Karpas-422 (cell line): ENCODE measurements at regions not wholly inside any gene's neighbourhood (a gene's known extent, or its start where the extent isn't known, plus 50 kb on each side); places are given as distances from the start of the nearest gene placed in this dataset.
"Not testable (repeated sequence)": the region's sequence is repeated elsewhere in the genome, so short reads cannot be mapped to it uniquely, and the experiment has no call there.

Experiments used
- DNase-seq: peaks from one replicate; pipeline ENCODE4 v3.0.0-alpha.2; 2015
- H2AFZ ChIP-seq: fragments of 200-600 bp; sonication (generic); 2 replicates; pipeline ENCODE4 v1.6.1; 2014; ENCODE audit warnings: antibody characterized with exemption, low read length, mixed read lengths
- H3K27ac ChIP-seq: fragments of 200-600 bp; sonication (generic); 2 replicates; pipeline ENCODE4 v1.5.1; 2014; ENCODE audit warnings: mild to moderate bottlenecking, low read length, moderate library complexity
- H3K27me3 ChIP-seq: fragments of 200-600 bp; sonication (generic); 2 replicates; pipeline ENCODE4 v1.6.1; 2014; ENCODE audit warnings: low read length, mixed read lengths
- H3K36me3 ChIP-seq: fragments of 200-600 bp; sonication (generic); 2 replicates; pipeline ENCODE4 v1.6.1; 2014; ENCODE audit warnings: low read length, mixed read lengths; ENCODE audit not compliant: insufficient read depth
- H3K4me1 ChIP-seq: fragments of 200-600 bp; sonication (generic); 2 replicates; pipeline ENCODE4 v1.6.1; 2014; ENCODE audit warnings: mild to moderate bottlenecking, low read length, mixed read lengths
- H3K4me2 ChIP-seq: fragments of 200-600 bp; sonication (generic); 2 replicates; pipeline ENCODE4 v1.6.1; 2014; ENCODE audit warnings: low read length, low read depth, mild to moderate bottlenecking; ENCODE audit not compliant: poor library complexity, severe bottlenecking
- H3K4me3 ChIP-seq: fragments of 200-600 bp; sonication (generic); 2 replicates; pipeline ENCODE4 v1.5.1; 2014; ENCODE audit warnings: mild to moderate bottlenecking, antibody characterized with exemption, low read length, mixed read lengths
- H3K79me2 ChIP-seq: fragments of 200-600 bp; sonication (generic); 2 replicates; pipeline ENCODE4 v1.6.1; 2014; ENCODE audit warnings: mild to moderate bottlenecking, low read length, mixed read lengths
- H3K9ac ChIP-seq: fragments of 200-600 bp; sonication (generic); 2 replicates; pipeline ENCODE4 v1.6.0; 2014; ENCODE audit warnings: low read length
- H3K9me2 ChIP-seq: fragments of 200-600 bp; sonication (generic), shearing (Covaris generic); replicated peaks from 2 replicates; pipeline ENCODE4 v1.6.0; 2014; ENCODE audit warnings: mild to moderate bottlenecking, low read length, moderate library complexity; ENCODE audit not compliant: insufficient read depth
- H3K9me3 ChIP-seq: fragments of 300-700, 200-600 bp; sonication (generic); 2 replicates; pipeline ENCODE4 v1.6.1; 2014; ENCODE audit warnings: low read length, mixed read lengths
- H4K20me1 ChIP-seq: fragments of 200-600 bp; sonication (generic); 2 replicates; pipeline ENCODE4 v1.6.1; 2014; ENCODE audit warnings: mild to moderate bottlenecking, antibody characterized with exemption, low read length, low read depth; ENCODE audit not compliant: insufficient read depth

DNA sequence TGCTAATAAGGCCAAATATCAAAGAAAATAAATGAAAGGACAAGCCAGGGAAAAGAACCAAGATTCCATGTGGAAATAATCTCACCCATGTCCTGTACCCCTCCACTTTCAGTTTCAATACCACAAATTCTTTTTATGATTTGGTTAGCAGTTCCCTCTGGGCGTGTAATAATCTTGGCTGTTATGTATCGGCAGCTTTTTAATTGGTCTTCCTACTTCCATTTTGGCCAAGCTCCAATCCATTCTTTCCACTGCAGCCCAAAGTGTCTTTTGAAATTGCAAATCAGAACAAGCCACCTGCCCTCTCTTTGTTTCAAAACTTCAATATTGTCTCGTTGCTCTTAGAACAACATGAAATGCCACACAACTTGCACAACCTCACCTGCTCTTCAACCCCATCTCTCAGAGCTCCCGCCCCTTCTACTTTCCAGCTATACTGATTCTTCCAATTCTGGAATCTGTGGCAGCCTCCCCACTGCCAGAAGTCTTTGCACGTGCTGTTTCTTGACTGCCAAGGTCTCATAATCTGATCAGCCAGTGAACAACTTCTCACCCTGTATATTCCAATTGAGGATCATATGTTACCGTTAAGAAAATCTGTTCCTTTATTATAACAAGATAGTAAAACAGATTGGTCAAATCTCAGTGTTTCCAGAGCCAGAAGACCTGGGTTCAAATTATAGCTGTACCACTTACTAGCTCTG is 354.5 kb downstream of the CBLN4 start:
- Histone ChIP-seq H3K9me2 (no peaks in the 10 kb centered on the region), H3K27me3 (no peaks in the 10 kb centered on the region), H3K27ac (no peak overlapping the region), H4K20me1 (no peaks in the 10 kb centered on the region), H3K4me3 (no peak overlapping the region), H3K9ac (no peak overlapping the region), H3K36me3 (no peaks in the 10 kb centered on the region), H3K9me3 (peaks cover 41% of the 10 kb centered on the region), H3K4me1 (no peaks in the 10 kb centered on the region), H2AFZ (no peak overlapping the region), H3K79me2 (no peaks in the 10 kb centered on the region), H3K4me2 (no peak overlapping the region)
- DNase-seq = no peak

DNA sequence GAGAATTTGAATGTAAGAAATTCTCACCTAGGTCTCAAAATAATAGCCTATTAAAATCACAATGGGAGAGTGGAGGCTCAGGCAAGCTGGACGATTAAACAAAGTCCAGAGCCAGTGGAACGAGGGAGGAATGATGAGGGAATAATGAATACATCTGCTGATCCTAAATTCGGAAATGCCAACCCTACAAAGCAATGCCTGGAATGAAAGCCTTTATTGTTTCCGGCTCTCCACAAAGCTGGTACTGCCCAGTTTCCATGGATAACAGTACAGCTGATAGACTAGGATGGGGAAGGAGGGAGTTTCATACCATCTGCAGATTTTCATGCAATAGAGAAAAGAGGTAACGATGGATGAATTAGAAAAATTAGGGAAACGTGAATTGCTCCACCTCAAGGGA is 356.1 kb downstream of the CBLN4 start:
- H3K4me2 ChIP-seq = no peak overlapping the region
- no peaks in the 10 kb centered on the region for H3K9me2 ChIP-seq
- H4K20me1 ChIP-seq = no peaks in the 10 kb centered on the region
- H3K4me3 ChIP-seq = no peak overlapping the region
- no peaks in the 10 kb centered on the region for H3K27me3 ChIP-seq
- no peaks in the 10 kb centered on the region for H3K4me1 ChIP-seq
- no peak overlapping the region for H3K9ac ChIP-seq
- H2AFZ ChIP-seq = no peak overlapping the region
- no peaks in the 10 kb centered on the region for H3K79me2 ChIP-seq
- DNase-seq = no peak
- peaks cover 34% of the 10 kb centered on the region for H3K9me3 ChIP-seq
- H3K27ac ChIP-seq = no peak overlapping the region
- no peaks in the 10 kb centered on the region for H3K36me3 ChIP-seq

- Histone ChIP-seq H3K4me3 (no peak overlapping the region), H3K27ac (no peak overlapping the region), H2AFZ (no peak overlapping the region), H3K4me1 (no peaks in the 10 kb centered on the region), H3K9me2 (no peaks in the 10 kb centered on the region), H3K79me2 (no peaks in the 10 kb centered on the region), H3K4me2 (no peak overlapping the region), H3K9ac (no peak overlapping the region), H4K20me1 (no peaks in the 10 kb centered on the region), H3K36me3 (no peaks in the 10 kb centered on the region), H3K9me3 (peaks cover 23% of the 10 kb centered on the region), H3K27me3 (no peaks in the 10 kb centered on the region)
- no peak for DNase-seq
These were observed 358.5 kb downstream of the CBLN4 start for GRCh38 chr20:55646851-55647250.

GRCh38 chr20:55641497-55641896 is 363.8 kb downstream of the CBLN4 start:
- H3K9me2 ChIP-seq = no peaks in the 10 kb centered on the region
- peaks cover 6% of the 10 kb centered on the region for H3K9me3 ChIP-seq
- H3K27me3 ChIP-seq = no peaks in the 10 kb centered on the region
- no peak overlapping the region for H3K4me3 ChIP-seq
- DNase-seq = no peak
- H3K4me1 ChIP-seq = no peaks in the 10 kb centered on the region
- no peaks in the 10 kb centered on the region for H3K79me2 ChIP-seq
- H3K9ac ChIP-seq = no peak overlapping the region
- no peak overlapping the region for H3K27ac ChIP-seq
- H3K4me2 ChIP-seq = no peak overlapping the region
- no peaks in the 10 kb centered on the region for H4K20me1 ChIP-seq
- H2AFZ ChIP-seq = no peak overlapping the region
- H3K36me3 ChIP-seq = no peaks in the 10 kb centered on the region

- Histone ChIP-seq H3K4me1 (no peaks in the 10 kb centered on the region), H3K9me3 (peaks cover 20% of the 10 kb centered on the region), H4K20me1 (no peaks in the 10 kb centered on the region), H2AFZ (no peak overlapping the region), H3K9me2 (no peaks in the 10 kb centered on the region), H3K36me3 (no peaks in the 10 kb centered on the region), H3K79me2 (no peaks in the 10 kb centered on the region), H3K27ac (no peak overlapping the region), H3K9ac (no peak overlapping the region), H3K27me3 (no peaks in the 10 kb centered on the region), H3K4me3 (no peak overlapping the region), H3K4me2 (no peak overlapping the region)
- DNase-seq = no peak
These were observed 369.4 kb downstream of the CBLN4 start for GRCh38 chr20:55635870-55636269.

- H3K4me3 ChIP-seq = no peak overlapping the region
- H3K36me3 ChIP-seq = no peaks in the 10 kb centered on the region
- H3K27ac ChIP-seq = no peak overlapping the region
- H3K4me1 ChIP-seq = no peaks in the 10 kb centered on the region
- H2AFZ ChIP-seq = no peak overlapping the region
- H3K27me3 ChIP-seq = no peaks in the 10 kb centered on the region
- no peaks in the 10 kb centered on the region for H4K20me1 ChIP-seq
- H3K9me2 ChIP-seq = no peaks in the 10 kb centered on the region
- no peak overlapping the region for H3K4me2 ChIP-seq
- H3K9ac ChIP-seq = no peak overlapping the region
- H3K9me3 ChIP-seq = peaks cover 26% of the 10 kb centered on the region
- H3K79me2 ChIP-seq = no peaks in the 10 kb centered on the region
- DNase-seq = no peak
These were observed 372.7 kb downstream of the CBLN4 start for GRCh38 chr20:55632592-55632991.

DNA sequence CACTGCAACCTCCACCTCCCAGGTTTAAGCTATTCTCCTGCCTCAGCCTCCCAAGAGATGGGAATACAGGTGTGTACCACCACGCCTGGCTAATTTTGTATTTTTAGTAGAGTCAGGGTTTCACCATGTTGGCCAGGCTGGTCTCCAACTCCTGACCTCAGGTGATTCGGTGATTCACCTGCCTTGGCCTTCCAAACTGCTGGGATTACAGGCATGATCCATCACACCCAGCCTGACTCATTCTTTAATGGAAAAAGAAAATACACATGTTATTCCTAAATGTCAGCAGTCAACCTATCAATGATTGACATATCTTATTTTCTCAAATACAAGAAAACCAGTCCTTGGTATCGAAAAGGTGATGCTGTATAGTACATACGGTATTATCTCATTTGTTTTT is 376.2 kb downstream of the CBLN4 start:
- H3K27me3 ChIP-seq, H3K27ac ChIP-seq, H3K4me3 ChIP-seq, H3K9ac ChIP-seq, H4K20me1 ChIP-seq, H2AFZ ChIP-seq, H3K4me1 ChIP-seq, DNase-seq, H3K9me2 ChIP-seq, H3K79me2 ChIP-seq, H3K4me2 ChIP-seq, H3K36me3 ChIP-seq: not testable (repeated sequence)
- H3K9me3 ChIP-seq = peaks cover 19% of the 10 kb centered on the region

- no peaks in the 10 kb centered on the region for H3K9me2 ChIP-seq
- H2AFZ ChIP-seq = no peak overlapping the region
- no peak overlapping the region for H3K4me3 ChIP-seq
- no peak overlapping the region for H3K27ac ChIP-seq
- H3K4me1 ChIP-seq = no peaks in the 10 kb centered on the region
- H3K36me3 ChIP-seq = no peaks in the 10 kb centered on the region
- peaks cover 30% of the 10 kb centered on the region for H3K9me3 ChIP-seq
- H3K27me3 ChIP-seq = no peaks in the 10 kb centered on the region
- no peaks in the 10 kb centered on the region for H4K20me1 ChIP-seq
- no peaks in the 10 kb centered on the region for H3K79me2 ChIP-seq
- DNase-seq = no peak
- H3K9ac ChIP-seq = no peak overlapping the region
- H3K4me2 ChIP-seq = no peak overlapping the region
These were observed 378.6 kb downstream of the CBLN4 start for GRCh38 chr20:55626716-55627115.

DNA sequence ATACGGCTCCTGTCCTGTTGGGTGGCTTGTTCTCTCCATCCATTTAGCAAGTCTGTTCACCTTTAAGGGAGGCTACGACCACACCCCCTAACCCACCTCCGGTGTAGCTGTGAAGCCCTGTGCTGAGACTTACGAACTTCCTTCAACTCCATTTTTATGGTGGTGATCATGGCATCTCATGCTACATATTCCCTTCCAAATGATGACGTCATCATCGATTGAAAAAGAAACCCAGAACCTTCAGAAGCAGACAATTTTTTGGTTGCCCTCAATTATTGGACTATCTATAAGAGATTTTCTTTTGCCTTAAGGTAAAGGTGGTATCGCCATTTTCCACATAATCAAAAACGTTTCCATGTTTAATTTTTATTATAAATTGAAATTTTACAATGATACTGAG is 389.0 kb downstream of the CBLN4 start:
- H3K9me3 ChIP-seq = peaks cover 14% of the 10 kb centered on the region
- H3K9ac ChIP-seq = no peak overlapping the region
- H2AFZ ChIP-seq = no peak overlapping the region
- H3K9me2 ChIP-seq = no peaks in the 10 kb centered on the region
- H3K27ac ChIP-seq = no peak overlapping the region
- H4K20me1 ChIP-seq = no peaks in the 10 kb centered on the region
- H3K36me3 ChIP-seq = no peaks in the 10 kb centered on the region
- H3K27me3 ChIP-seq = no peaks in the 10 kb centered on the region
- no peak overlapping the region for H3K4me3 ChIP-seq
- H3K4me2 ChIP-seq = no peak overlapping the region
- no peak for DNase-seq
- no peaks in the 10 kb centered on the region for H3K79me2 ChIP-seq
- H3K4me1 ChIP-seq = no peaks in the 10 kb centered on the region
